NCI-H1930 (cell line): ENCODE measurements at regions not wholly inside any gene's neighbourhood (a gene's known extent, or its start where the extent isn't known, plus 50 kb on each side); places are given as distances from the start of the nearest gene placed in this dataset.

Experiments
- DNase-seq, 2 experiments: peaks; one replicate each; lab custom pipeline; 2025; lab: John Stamatoyannopoulos, UW

- no peak for DNase-seq
Measured at GRCh38 chr2:16615687-16616615, 49.7 kb downstream of the CYRIA start.

- DNase-seq: no peak
Measured at GRCh38 chr2:16615246-16615645, 50.4 kb downstream of the CYRIA start.

GRCh38 chr2:16614314-16614860 is 51.2 kb downstream of the CYRIA start:
- no peak for DNase-seq

GRCh38 chr2:16613539-16614011 is 52.1 kb downstream of the CYRIA start:
- DNase-seq: no peak

- DNase-seq: no peak
Measured at GRCh38 chr2:16612490-16612889, 53.1 kb downstream of the CYRIA start.

GRCh38 chr2:16609786-16610185 is 55.8 kb downstream of the CYRIA start:
- no peak for DNase-seq

- DNase-seq: peak; percentile 58 to 63
Measured at GRCh38 chr2:16608661-16609643, 56.7 kb downstream of the CYRIA start.

GRCh38 chr2:16607301-16607700 is 58.3 kb downstream of the CYRIA start:
- no peak for DNase-seq

GRCh38 chr2:16604236-16604635 is 61.4 kb downstream of the CYRIA start:
- no peak for DNase-seq

- no peak for DNase-seq
Measured at GRCh38 chr2:16591370-16591933, 74.2 kb downstream of the CYRIA start.

GRCh38 chr2:16589465-16589864 is 76.2 kb downstream of the CYRIA start:
- DNase-seq: no peak

GRCh38 chr2:16588565-16588964 is 77.1 kb downstream of the CYRIA start:
- DNase-seq: no peak

GRCh38 chr2:16587601-16588000 is 78.0 kb downstream of the CYRIA start:
- DNase-seq: no peak

GRCh38 chr2:16584824-16585540 is 80.7 kb downstream of the CYRIA start:
- no peak for DNase-seq

- no peak for DNase-seq
Measured at GRCh38 chr2:16584084-16584483, 81.5 kb downstream of the CYRIA start.

GRCh38 chr2:16581241-16581640 is 84.4 kb downstream of the CYRIA start:
- no peak for DNase-seq

- no peak for DNase-seq
Measured at GRCh38 chr2:16578081-16578480, 87.6 kb downstream of the CYRIA start.

GRCh38 chr2:16570516-16570915 is 95.1 kb downstream of the CYRIA start:
- no peak for DNase-seq

- DNase-seq: no peak
Measured at GRCh38 chr2:16568998-16569784, 96.4 kb downstream of the CYRIA start.

GRCh38 chr2:16566701-16567100 is 98.9 kb downstream of the CYRIA start:
- no peak for DNase-seq
